Astrocyte of the hippocampus (primary cell): ENCODE measurements at regions not wholly inside any gene's neighbourhood (a gene's known extent, or its start where the extent isn't known, plus 50 kb on each side); places are given as distances from the start of the nearest gene placed in this dataset.
"Not testable (repeated sequence)": the region's sequence is repeated elsewhere in the genome, so short reads cannot be mapped to it uniquely, and the experiment has no call there.

Experiments used
- DNase-seq: peaks from one replicate; pipeline ENCODE4 v3.0.0; 2011; ENCODE audit warnings: low read depth, low spot score

DNA sequence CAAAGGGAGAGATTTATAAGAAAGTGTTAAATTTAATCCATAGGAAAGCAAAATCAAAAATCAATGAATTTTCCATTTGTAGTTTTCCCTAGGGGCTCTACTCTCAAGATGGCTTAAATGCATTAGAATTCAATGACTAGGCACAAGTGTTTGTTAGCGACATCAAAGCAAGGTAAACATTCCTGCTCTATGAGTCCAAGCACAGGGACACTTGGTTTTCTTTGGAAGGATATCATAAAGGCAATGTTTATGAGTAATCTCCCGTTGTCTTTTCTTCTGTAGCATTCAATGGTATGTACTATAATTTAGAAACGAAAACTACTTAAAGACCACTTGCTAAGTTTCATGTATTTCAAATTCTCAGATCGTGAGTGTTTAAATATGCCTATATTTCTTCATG is 54.8 kb upstream of the ZNF717 start:
- peak; percentile 19 for DNase-seq

DNA sequence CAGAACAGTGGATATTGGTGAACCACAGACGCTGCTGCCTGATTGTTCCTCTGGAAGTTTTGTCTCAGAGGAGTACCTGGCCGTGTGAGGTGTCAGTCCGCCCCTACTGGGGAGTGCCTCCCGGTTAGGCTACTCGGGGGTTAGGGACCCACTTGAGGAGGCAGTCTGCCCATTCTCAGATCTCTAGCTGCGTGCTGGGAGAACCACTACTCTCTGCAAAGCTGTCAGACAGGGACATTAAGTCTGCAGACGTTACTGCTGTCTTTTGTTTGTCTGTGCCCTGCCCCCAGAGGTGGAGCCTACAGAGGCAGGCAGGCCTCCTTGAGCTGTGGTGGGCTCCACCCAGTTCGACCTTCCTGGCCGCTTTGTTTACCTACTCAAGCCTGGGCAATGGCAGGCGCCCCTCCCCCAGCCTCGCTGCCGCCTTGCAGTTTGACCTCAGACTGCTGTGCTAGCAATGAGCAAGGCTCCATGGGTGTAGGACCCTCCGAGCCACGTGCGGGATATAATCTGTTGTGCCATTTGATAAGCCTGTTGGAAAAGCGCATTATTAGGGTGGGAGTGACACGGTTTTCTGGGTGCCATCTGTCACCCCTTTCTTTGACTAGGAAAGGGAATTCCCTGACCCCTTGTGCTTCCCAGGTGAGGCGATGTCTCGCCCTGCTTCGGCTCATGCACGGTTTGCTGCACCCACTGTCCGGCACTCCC is 65.1 kb upstream of the ZNF717 start:
- not testable (repeated sequence) for DNase-seq

DNA sequence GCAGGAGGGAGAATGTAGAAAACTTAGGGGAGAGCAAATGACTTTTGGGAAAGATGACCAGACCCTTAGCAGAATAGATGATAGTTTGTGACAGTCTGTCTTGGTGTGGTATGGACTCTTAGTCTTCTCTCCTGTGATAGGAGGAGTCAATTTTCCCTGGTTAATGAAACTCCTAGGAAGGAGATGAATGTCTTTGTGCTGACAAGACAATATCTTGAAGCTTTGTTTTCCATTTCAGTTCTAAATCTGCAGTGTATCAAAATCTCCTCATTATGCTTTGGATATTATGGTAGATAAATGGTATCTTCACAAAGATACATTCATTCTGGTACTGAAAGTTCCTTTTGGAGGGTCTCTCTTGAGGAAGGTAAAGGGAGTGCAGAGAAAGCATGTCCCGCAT is 77.8 kb upstream of the ZNF717 start:
- no peak for DNase-seq

DNA sequence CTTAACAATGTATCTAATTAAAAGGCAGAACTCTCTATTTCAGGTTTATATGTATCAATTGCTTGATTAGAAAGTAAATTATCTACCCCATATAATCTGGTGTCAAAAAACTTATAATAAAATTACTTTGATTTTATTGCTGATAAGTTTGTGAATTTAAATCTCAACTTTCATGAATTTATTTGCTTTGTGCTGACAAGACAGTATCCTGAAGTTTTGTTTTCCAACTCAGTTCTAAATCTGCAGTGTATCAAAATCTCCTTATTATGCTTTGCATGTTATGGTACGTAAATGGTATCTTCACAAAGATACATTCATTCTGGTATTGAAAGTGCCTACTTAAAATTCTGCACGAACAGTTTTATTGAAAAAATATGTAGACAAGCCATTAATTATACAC is 78.5 kb upstream of the ZNF717 start:
- no peak for DNase-seq

DNA sequence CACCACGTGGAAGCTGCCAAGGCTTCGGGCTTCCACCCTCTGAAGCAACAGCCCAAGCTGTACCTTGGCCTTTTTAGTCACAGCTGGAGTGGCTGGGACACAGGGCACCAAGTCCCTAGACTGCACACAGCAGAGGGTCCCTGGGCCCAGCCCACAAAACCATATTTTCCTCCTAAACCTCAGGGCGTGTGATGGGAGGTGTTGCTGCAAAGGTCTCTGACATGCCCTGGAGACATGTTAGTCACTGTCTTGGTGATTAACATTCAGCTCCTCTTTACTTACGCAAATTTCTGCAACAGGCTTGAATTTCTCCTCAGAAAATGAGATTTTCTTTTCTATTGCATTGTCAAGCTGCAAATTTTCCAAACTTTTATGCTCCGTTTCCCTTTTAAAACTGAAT is 98.4 kb upstream of the ZNF717 start:
- DNase-seq, result not testable (repeated sequence)

DNA sequence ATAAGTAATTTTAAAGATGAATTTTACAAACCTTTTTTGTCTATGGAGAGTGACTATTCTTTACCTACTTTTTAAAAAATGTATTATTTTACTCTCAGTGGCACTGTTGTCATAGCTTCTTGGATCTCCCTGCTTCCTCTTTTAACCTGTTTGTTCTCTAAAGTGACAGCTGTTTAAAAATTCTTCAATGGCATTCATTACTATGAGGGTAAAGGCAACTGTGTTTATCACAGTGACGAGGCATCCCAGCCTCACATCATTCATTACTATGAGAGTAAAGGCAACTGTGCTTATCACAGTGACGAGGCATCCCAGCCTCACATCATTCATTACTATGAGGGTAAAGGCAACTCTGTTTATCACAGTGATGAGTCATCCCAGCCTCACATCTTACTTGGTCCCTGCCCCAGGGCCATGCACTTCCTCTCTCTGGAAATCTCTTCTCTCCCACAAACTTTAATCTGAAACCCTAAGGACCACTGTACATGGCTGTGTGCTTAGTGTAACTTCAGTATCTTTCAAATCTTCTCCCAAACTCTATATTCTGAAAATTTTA is 101.7 kb upstream of the ZNF717 start:
- no peak for DNase-seq

DNA sequence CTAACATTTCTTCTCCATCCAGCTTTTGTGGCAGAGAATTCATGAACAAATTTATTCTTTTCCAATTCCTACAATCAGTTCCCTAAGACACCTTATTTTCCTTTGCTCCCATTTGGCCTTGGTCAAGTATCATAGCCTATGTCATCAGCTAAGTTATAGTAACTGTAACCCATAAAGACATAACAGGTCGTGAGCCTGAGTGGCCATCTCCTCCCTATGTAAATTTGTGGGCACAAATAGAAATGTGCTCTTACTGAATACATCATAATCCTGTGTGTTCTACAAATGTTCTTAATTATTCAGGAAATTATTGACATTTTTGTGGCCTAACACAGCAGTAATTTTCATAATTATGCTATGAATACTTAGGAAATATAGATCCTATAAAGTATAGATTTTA is 108.9 kb upstream of the ZNF717 start:
- DNase-seq, result no peak

DNA sequence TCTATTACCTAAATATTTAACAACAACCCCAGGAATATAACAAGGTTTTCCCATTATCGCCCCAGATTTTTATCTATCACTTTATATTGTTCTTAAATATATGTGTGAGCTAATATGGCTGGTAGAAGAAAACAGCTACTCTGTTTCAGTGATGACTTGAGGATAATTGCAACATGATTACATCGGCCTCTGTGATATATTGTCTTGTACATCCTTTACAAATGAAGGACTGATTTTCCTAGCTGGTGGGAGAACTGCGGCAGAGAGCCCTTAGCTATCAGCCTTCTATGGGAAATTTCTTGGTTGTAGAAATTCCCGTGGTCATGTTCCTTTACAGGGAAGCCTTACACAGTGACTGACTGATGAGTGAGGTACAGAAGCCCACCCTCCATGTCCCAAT is 110.9 kb upstream of the ZNF717 start:
- DNase-seq, result no peak

DNA sequence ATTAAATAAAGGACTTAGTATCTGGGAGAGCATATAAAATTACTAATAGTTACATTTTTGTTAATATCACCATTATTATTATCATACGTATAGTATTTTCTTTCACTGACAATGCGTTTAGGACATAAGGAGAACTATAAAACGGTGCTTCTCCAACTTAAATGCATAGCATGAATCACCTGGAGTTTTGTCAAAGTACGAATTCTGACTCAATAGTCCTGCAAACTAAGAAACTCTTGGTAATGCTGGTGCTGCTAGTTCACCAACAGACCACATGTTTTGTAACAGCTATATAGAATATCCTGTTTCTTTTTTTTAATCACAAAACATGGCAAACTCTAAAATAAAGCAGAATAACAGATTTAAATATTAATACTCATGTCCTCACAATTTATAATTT is 116.1 kb upstream of the ZNF717 start:
- DNase-seq, result not testable (repeated sequence)

DNA sequence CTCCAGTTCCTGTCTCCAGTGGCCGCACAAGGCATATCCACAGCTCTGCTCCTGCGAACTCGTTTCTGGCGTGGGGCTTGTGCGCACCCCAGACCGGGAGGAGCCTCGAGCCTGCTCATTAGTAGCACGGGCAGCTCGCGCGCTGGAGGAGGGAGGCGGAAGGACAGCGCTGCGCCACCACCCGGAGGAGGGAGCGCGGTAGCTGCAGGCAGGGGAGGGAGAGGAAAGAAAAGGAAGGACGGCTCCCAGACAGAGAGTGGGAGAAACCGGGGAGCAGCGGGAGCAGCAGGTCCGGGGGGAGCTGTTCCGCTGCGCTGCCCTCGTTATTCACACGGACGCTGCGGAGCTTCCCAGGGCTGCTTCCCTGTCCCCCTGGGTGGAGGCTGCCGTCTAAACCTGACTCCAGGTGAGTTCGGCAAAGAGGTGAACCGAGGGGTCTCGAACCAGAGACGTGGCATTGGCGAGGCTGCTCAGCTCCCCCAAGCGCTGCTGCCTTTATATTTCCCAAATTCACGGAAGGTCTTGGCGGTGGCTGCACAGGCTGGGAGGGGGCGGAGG is 121.3 kb upstream of the ZNF717 start:
- peak; percentile 73 for DNase-seq

DNA sequence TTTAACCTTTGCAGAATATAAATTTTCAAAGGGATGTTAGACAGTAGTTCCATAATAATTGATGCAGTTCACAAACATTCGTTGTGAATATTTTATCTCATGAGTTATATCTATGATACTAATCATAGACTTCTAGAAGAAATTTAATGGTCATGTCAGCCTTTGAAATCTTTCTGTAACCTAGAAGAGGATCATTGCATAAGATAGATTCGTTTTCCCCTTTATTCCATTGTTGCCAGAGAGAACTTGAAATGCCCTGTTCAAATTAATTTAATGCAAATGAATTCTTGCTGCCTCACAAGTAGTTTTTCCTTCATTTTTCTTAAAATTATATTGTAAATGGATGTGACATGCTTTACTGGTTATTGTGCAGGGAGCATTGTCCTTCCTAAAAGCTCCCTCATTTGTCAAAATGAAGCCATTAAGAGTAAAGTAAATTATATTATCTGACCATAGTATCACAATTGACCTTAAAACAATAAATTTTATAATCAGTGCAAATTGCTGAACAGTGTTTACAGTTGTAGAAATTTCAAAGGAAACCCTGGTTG is 128.5 kb upstream of the ZNF717 start:
- no peak for DNase-seq

DNA sequence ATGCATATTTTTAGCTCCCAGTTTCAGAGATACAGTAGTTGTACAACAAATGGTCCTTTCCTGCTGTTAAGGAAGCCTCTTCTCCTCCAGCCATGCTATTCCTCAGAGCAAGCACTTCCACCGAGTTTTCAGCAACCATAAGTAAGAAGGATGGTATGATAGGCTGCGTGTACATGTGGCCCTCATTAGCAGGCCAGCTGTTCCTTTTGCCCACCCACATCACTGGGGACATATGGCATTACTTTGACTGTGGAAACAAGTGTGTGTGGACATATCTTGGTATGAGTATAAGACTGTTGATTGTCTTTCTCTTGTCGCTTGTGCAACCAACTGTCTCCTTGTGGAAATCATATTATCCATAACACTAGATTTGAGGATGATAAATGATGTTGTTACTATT is 129.4 kb upstream of the ZNF717 start:
- not testable (repeated sequence) for DNase-seq

DNA sequence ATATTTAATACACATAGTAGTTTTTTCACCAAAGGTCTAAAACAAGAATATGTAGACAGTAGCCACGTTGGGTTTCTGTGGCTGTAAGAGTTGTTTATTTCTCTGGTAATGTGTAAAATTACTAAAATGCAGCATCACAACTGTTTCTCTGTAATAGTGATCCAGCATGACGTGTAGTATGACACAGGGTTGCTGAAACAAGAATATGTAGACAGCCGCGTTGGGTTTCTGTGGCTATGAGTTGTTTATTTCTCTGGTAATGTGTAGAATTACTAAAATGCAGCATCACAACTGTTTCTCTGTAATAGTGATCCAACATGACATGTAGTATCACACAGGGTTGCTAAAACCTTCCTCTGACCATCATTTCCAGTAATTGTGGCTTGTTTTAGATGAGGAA is 153.6 kb upstream of the ZNF717 start:
- DNase-seq, result no peak

DNA sequence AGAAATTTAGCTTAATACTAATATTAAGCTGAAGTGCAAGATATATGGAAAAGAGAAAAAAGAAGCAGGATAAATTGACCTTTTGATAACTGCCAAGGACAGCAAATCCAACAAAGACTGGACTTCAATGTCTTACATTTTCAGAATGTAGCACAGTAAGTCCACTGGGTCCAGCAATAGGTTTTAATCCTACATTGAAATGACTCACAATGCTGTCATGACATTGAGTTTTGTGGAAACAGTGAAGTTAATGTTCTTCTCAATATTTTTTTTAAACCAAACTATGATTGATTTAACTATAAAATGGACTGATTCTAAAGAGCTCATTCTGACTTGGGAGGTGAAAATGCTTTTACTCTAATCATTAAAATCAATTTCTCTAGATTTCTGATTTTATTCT is 166.6 kb upstream of the ZNF717 start:
- no peak for DNase-seq

DNA sequence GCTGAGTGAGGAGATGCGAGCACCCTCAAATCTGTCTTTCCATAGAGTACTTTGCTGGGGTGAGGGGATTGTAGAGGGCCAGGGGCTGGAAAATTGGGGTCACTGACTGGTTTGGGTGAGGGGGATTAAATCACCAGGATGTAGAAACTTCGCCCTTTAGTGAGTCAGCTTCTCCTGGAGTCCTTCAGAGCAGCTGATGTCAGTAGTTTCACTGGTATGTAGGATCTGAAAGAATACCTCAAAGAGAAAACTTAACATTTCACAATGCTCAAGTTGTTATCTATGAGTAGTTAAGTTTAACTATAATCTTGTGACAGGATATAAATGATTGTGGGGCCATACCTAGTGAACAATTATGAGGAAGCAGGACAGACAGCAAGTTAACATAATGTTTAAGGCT is 174.7 kb upstream of the ZNF717 start:
- not testable (repeated sequence) for DNase-seq

DNA sequence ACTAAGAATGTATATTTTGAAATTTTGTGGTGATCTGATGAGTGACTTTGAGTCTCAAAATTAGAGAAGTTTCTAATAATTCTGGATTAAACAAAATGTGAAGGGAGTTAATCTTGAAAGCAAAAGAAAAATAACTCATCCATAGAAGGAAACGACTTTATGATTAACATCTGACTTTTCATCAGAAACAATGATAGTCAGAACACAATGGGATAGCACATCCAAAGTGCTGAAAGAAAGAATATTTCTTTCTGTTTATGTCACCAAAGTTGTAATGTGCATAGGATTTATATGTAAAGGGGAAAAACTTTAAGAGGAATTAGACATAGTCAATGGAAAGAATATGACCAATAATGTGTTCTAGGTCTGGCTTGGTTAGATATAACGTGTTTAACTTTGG is 176.7 kb upstream of the ZNF717 start:
- DNase-seq, result not testable (repeated sequence)

DNA sequence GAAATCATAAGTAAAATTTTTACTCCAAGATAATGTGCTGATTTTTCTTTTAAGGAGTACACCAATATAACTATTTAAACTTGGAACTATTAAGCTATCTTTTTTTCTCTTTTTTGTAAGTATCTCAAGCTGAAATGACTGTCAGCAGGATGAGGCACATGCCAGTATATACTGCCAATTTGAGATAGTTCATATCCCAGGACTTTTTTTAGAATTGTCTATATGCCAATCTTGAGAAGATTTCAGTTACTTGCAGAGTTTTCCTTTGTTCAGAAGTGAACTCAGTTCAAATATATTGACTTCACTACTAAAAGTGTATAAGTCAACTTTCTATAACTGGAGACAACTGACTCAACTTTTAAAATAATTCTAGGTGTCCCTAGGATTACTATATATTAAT is 181.7 kb upstream of the ZNF717 start:
- no peak for DNase-seq

DNA sequence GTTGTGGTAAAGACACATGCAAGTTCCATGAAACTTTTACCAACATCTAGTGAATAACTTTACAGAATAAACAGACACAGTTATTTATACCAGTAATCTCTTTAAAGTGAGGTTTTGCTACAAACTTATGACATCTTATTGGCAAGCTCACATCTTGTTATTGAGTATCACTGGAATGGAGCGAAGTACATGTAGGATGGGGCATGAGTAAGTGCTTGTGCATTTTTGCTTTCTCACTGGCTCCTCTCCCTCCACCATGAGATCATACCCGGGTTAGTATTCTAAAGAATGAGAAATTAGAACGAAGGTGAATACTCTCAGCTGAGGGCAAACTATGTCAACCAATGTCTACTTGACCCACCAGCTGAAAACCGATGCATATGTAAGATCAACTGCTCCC is 193.3 kb upstream of the ZNF717 start:
- DNase-seq, result peak; percentile 2

DNA sequence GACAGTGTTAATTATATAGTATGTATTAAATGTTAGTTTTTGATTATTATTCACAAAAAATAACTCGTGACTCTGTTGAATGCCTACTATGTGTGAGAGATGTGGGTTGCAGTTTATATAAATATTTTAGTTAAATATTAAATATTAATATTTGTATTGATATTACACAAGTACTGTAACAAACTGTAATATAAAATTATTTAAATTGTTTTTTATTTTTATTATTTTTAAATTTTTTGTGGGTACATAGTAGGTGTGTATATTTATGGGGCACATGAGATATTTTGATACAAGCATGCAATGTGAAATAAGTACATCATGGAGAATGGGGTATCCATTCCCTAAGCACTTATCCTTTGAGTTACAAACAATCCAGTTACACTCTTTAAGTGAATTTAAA is 196.1 kb upstream of the ZNF717 start:
- DNase-seq, result no peak

DNA sequence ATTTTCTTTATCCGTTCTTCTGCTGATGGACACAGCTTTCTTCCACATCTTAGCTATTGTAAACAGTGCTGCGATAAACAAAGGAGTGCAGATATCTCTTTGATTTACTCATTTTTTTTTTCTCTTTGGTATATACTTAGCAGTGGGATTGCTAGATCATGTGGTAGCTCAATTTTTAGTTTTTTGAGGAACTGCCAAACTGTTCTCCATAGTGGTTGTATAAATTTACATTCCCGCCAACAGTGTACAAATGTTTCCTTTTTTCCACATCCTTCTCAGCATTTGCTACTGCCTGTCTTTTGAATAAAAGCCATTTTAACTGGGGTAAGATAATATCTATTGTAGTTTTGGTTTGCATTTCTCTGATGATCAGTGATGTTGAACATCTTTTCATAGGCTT is 196.8 kb upstream of the ZNF717 start:
- DNase-seq, result no peak

DNA sequence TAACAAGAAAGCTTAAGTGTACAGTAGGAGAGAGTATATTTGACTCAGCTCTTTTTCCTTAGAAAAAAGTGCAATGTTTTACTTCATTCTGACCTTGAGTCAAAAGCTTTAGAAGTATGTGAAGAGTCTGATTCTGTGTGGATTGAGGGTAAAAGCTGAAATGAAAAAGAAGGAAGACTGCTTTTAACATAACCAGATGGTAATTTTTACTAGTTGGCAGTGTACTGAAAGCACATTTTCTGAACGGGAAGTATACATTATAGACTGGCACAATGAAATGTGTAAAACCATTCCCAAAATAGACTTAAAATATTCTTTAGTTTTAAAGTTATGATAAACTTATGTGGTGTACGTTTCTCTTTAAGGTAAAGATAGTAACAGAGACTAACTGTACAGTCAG is 197.8 kb upstream of the ZNF717 start:
- DNase-seq, result no peak

DNA sequence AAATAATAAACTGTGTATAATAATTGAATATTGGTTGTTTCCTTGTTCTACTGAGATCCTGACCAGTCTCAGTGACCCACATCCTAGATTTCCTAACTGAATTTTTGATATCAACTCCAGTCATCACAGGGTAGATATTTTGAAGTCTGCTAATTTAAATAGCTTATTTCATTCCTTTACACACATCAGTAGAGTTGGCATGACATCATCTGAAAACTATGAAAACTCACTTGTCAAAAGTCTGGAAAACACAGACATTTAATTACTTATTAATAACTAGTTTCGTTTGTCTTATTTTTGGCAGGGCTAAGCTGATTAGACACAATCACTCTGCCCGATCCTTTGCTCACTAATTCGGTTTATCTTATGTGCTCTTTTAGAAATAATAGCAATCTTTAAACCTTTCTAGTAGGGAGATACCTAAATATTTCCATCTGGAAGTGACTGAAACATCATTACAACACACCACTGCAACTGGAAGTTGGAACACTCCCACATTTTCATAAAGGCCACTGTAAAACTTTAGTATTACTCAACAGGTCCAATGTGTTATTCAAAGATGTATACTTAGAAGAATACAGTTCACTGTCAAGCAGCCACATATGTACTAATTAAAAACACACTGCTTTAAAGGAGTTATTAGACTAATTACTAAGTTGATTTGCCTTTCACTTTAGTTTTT is 198.4 kb upstream of the ZNF717 start:
- peak; percentile 3 for DNase-seq

DNA sequence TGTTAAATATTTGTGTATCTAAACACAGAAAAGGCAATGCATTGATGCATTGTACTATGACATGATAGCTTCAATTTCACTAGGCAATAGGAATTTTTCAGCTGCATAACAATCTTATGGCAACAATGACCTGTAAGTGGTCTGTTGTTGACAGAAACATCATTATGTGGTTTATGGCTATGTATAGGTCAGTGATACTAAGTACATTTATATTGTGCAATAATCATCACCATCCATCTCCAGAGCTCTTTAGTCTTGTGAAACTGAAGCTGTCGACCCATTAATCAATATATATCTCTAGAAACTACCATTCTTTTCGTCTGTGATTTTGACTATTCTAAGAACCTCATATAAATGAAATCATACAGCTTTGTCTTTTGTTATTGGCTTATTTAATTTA is 200.1 kb upstream of the ZNF717 start:
- no peak for DNase-seq
